Activated naive CD8-positive, alpha-beta T cell treated with anti-CD3 and anti-CD28 coated beads, Interleukin-2, amount 50 U/mL, for 24 hours (primary cell): ENCODE measurements at regions not wholly inside any gene's neighbourhood (a gene's known extent, or its start where the extent isn't known, plus 50 kb on each side); places are given as distances from the start of the nearest gene placed in this dataset.

ENCODE experiments used
- ATAC-seq: fragments of 150-1000 bp; cut with Tn5 transposase; one replicate; pipeline ENCODE4 v1.10.0; 2021
- DNase-seq: peaks from one replicate; pipeline ENCODE4 v3.0.0; 2021
- H3K27ac Mint-ChIP-seq: one replicate; pipeline ENCODE4 v1.8.0; 2021; ENCODE audit warnings: mild to moderate bottlenecking, mixed read lengths
- H3K27me3 Mint-ChIP-seq: one replicate; pipeline ENCODE4 v1.8.0; 2021; ENCODE audit warnings: mixed read lengths
- H3K36me3 Mint-ChIP-seq: one replicate; pipeline ENCODE4 v1.8.0; 2021; ENCODE audit warnings: low read depth, mixed read lengths
- H3K4me1 Mint-ChIP-seq: one replicate; pipeline ENCODE4 v1.8.0; 2021; ENCODE audit warnings: mixed read lengths
- H3K4me3 Mint-ChIP-seq: one replicate; pipeline ENCODE4 v1.8.0; 2021; ENCODE audit warnings: mild to moderate bottlenecking, moderate library complexity, mixed read lengths
- H3K9me3 Mint-ChIP-seq: one replicate; pipeline ENCODE4 v1.8.0; 2021; ENCODE audit warnings: mixed read lengths

DNA sequence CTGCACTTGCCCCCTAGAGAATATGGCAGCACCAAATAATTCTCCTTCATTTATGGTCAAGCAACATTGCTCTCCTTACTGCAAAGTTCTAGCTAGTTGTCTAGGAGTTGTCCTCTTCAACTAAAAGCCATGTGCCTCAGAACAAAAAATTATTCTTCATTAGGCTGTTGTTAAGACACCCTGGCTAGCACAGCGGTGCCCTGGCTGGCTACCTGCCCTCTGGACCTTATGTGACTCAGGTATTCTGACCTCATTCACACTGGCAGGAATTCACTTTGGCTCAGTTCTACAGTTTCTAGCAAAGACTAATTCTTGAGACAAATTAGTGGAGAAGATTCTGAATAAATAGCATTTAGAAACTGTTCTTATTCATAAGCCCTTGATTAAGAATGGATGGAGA is 224.4 kb upstream of the KRR1 start:
- Mint-ChIP-seq H3K27me3 (peaks cover 3% of the 10 kb centered on the region), H3K36me3 (no peaks in the 10 kb centered on the region), H3K4me1 (peaks cover 34% of the 10 kb centered on the region), H3K9me3 (no peaks in the 10 kb centered on the region), H3K27ac (no peak overlapping the region), H3K4me3 (no peak overlapping the region)
- DNase-seq (no peak), ATAC-seq (no peak)

DNA sequence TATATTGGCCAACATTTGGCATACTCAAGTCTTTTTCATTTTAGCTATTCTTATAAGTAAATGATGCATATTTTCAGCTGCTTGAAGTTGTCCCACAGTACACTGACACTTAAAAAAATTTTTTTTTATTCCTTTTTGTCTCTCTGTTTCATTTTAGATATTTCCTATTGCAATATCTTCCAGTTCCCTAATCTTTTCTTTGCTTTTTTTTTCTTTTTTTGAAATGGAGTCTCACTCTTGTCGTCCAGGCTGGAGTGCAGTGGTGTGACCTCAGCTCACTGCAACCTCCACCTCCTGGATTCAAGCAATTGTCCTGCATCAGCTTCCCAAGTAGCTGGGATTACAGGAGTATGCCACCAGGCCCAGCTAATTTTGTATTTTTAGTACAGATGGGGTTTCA is 217.4 kb upstream of the KRR1 start:
- H3K4me3 Mint-ChIP-seq, result no peak overlapping the region
- ATAC-seq (no peak), DNase-seq (no peak)
- H3K9me3 Mint-ChIP-seq, result no peaks in the 10 kb centered on the region
- peaks cover 3% of the 10 kb centered on the region for H3K4me1 Mint-ChIP-seq
- H3K27me3 Mint-ChIP-seq, result no peaks in the 10 kb centered on the region
- H3K27ac Mint-ChIP-seq, result no peak overlapping the region
- H3K36me3 Mint-ChIP-seq, result no peaks in the 10 kb centered on the region

DNA sequence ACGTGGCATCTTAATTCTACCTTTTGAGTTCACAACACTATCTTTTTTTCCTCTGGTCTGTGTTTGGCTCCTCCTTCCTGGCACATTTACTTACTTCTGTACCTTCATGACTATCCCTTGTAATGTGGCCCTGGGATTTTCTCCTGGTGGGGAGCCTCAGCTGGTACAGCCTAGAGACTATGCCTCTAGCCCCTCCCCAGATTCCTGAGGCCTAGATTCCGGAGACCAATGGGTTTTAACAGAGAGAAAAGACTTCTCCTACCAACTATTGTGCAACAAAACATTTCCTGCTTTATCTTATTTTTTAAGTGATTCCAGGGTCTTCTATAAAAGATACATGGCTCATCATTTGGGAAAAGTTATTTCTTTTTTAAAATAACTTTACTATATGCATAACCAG is 216.2 kb upstream of the KRR1 start:
- Mint-ChIP-seq H3K4me3 (no peak overlapping the region), H3K36me3 (peaks cover 3% of the 10 kb centered on the region), H3K27ac (no peak overlapping the region), H3K4me1 (peaks cover 15% of the 10 kb centered on the region), H3K27me3 (no peaks in the 10 kb centered on the region), H3K9me3 (no peaks in the 10 kb centered on the region)
- DNase-seq, result no peak
- ATAC-seq, result no peak

DNA sequence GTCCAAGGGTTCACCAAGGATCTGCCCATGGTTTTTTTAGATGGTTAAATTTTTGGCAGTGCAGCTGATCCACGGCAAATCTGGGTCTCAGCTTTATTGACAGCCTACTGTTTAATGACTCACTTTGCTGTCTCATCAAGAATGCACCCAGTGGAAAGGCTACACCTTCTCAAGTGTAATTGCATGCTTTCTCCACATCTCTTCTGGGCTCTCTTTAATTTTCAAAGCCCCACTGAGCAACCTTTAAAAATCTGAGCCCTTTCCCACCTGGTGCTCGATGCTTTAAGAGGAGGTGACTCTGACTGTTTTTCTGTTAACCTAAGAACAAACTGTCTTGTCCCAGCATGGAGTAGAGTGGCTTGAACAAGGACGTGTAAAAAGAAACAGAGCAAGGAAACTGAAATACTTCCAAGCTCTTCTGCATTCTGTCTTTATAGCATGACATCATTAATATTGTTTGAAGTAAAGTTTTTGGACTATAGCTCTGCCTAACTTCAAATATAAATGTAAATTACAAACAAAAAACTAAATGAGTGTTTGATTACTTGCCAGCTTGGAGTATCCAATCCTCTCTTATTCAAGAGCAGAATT is 214.2 kb upstream of the KRR1 start:
- Mint-ChIP-seq H3K4me1 (peaks cover 19% of the 10 kb centered on the region), H3K4me3 (no peak overlapping the region), H3K9me3 (no peaks in the 10 kb centered on the region), H3K27me3 (no peaks in the 10 kb centered on the region), H3K27ac (no peak overlapping the region), H3K36me3 (peaks cover 3% of the 10 kb centered on the region)
- no peak for DNase-seq
- ATAC-seq, result no peak

DNA sequence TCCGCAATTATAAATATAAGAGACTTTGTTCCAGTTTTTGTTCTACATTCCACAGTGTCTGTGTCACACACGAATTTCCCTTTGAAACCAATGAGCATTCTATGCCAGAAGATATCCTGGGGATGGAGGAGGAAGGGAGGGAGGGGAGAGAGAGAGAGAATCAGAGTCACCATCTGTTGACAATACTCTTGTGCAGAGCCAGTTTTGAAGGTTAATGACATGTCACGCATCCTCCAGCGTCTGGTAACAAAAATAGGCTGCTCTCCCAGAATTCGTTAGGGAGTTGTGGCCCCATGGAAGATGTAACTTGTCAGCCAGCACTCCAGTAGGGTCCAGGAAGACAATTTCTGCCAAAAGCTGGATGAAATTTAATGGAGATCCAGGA is 213.5 kb upstream of the KRR1 start:
- H3K4me1 Mint-ChIP-seq, result peaks cover 19% of the 10 kb centered on the region
- H3K27me3 Mint-ChIP-seq, result no peaks in the 10 kb centered on the region
- H3K27ac Mint-ChIP-seq, result no peak overlapping the region
- H3K36me3 Mint-ChIP-seq, result peaks cover 3% of the 10 kb centered on the region
- no peak for DNase-seq
- no peak for ATAC-seq
- H3K9me3 Mint-ChIP-seq, result no peaks in the 10 kb centered on the region
- no peak overlapping the region for H3K4me3 Mint-ChIP-seq

DNA sequence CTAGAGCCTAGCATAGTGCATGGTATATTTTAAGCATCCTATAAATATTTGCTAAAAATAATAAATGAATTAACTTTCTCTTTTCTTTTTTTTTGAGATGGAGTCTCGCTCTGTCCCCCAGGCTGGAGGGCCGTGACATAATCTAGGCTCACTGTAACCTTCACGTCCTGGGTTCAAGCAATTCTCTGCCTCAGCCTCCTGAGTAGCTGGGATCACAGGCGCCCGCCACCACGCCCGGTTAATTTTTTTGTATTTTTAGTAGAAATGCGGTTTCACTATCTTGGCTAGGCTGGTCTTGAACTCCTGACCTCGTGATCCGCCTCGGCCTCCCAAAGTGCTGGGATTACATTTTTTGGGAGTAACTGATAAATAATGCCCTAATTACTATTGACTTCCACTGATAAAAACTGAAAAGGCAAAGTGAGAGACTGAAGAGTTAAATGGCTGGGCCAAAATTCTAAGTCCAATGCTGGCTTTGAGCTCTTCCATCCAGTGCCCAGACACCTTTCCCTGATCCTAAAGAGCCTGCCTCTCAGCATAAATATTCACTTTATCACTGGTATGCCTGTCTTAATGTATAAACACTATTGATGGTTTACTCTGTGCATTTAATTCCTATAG is 213.0 kb upstream of the KRR1 start:
- Mint-ChIP-seq H3K9me3 (no peaks in the 10 kb centered on the region), H3K27me3 (no peaks in the 10 kb centered on the region), H3K36me3 (peaks cover 3% of the 10 kb centered on the region), H3K27ac (no peak overlapping the region), H3K4me1 (peaks cover 19% of the 10 kb centered on the region), H3K4me3 (no peak overlapping the region)
- ATAC-seq (no peak), DNase-seq (no peak)

DNA sequence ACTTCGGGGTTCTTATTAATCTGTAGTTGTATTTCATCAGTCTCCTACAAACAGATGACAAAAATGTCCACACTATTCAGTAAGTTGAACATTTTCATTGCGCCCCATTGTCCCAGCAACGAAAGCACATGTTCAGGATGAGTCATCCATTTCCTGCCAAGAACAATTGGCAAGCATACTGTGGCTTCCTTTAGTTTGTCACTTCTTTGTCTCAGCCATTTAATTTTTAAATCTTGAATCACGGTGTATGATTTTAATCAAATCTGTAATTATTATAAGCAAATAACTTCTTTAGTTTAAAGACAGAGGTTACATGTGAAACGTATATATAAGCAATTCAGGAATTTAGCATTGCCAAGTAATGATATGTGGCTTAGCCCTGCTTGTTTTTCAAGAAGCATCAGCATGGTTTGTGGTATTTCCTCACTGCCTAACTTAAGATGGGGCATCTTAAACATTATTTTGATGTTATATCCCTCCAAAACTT is 211.3 kb upstream of the KRR1 start:
- Mint-ChIP-seq H3K36me3 (peaks cover 3% of the 10 kb centered on the region), H3K4me1 (peaks cover 19% of the 10 kb centered on the region), H3K27me3 (no peaks in the 10 kb centered on the region), H3K27ac (peak overlapping the region; percentile 77), H3K4me3 (no peak overlapping the region), H3K9me3 (no peaks in the 10 kb centered on the region)
- DNase-seq (no peak), ATAC-seq (peak; percentile 82)

DNA sequence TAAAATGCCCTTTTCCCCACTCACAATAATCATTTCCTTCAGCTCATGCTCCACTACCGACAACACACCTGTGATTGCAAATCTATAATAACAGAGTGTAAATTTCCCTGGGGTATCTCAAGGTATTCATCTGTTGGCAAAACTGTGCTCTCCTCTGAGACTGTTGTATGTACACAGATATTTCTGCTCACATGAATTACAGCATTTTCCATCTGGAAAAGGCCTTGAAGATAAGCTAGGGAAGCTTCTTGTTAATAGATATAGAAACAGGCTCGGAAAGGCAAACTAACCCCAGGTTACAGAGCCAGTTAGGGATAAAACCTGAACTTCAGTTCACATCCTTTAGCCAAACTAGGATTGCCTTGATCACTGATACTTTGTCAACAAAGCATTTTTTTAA is 210.4 kb upstream of the KRR1 start:
- Mint-ChIP-seq H3K4me1 (peaks cover 19% of the 10 kb centered on the region), H3K27ac (no peak overlapping the region), H3K27me3 (no peaks in the 10 kb centered on the region), H3K4me3 (no peak overlapping the region), H3K9me3 (no peaks in the 10 kb centered on the region), H3K36me3 (peaks cover 3% of the 10 kb centered on the region)
- DNase-seq, result no peak
- ATAC-seq, result no peak

DNA sequence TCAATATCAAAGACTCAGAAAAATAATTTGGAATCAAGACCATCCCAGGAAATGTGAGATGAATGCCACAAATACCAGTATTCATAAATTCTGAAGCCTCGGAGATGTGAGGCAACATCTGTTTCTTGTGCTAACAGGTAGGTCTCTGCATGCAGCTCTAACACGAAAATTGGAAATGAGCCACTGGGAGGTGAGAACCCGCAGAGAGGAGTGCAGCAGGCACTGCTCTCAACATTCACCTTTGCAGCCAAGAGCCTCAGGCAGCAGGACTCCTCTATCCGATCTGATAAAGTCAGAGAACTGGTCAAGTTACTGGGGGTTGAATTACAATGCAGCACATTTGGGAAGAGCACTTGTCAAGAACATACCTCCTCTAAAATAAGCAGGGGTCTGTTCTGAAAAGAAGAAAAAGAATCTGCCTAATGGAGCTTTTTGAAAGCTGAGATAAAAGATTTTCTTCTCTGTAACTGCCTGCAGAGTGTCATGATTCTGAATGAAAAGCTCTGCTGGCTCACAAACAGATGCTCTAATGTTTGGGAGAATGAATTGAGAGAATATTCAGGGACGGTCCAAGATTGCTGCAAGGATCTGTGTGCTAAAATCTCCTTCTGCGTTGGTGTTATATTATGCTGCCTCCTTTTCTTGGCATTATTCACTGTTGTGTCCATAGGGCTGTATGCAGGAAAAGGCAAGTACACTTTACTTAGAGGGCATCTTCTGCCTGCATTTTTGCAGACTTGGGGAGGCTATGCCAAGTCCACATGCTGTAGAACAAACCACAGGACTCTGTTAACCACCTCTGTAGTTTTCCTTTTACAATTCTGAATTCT is 209.6 kb upstream of the KRR1 start:
- no peaks in the 10 kb centered on the region for H3K27me3 Mint-ChIP-seq
- H3K36me3 Mint-ChIP-seq, result peaks cover 3% of the 10 kb centered on the region
- H3K27ac Mint-ChIP-seq, result no peak overlapping the region
- no peaks in the 10 kb centered on the region for H3K9me3 Mint-ChIP-seq
- peaks cover 19% of the 10 kb centered on the region for H3K4me1 Mint-ChIP-seq
- no peak for ATAC-seq
- H3K4me3 Mint-ChIP-seq, result no peak overlapping the region
- DNase-seq, result no peak

DNA sequence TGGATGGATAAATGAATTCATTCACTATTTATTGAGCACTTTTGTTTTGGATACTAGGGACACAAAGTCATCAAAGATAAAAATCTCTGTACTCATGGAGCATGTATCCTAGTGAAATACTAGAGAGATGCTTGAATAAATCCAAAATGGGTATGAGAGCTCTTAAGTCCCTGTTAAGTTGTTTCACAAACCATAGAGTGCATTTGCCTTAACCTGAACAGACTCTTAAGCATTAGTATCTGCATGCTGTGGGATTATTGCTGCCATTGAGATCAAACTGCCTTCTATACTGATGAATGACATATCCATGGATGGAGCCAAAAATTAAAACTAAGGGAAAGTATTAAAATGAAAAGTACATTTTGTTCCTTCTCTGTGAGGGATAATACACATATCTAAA is 206.5 kb upstream of the KRR1 start:
- Mint-ChIP-seq H3K4me1 (peaks cover 20% of the 10 kb centered on the region), H3K27me3 (peaks cover 2% of the 10 kb centered on the region), H3K27ac (no peak overlapping the region), H3K9me3 (no peaks in the 10 kb centered on the region), H3K36me3 (no peaks in the 10 kb centered on the region), H3K4me3 (no peak overlapping the region)
- ATAC-seq (no peak), DNase-seq (no peak)

DNA sequence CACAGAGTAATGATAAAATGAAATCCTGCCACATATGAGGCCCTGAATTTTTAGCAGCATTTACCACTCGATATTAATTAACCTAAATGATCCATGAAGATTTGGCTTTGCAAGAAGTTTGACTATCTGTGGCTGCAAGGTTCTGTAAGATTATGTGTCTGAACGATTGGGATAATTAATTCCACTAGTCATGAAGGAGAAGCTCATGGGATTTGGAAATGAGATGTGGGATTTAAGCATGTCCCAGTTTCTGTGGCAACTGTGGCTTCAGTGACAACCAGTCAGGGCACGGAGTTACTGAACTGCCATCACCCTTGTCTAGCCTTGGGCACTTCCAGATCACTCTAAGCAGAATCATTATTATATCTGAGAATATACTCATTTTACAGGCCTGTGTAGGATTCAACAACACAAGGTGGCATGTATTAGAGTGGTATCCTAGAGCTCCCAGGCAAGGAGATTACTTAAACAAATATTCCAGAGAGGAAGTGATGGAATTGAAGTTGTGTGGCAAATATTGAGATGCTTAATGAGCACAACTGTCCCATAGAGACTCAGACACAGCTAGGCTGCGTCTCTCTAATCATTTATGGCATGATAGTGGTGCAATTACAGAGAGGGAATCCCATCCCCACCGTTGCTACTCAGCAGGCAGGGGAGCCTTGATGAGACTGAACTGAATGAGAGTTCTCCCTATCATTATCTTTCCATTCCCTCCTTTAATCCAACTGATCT is 205.0 kb upstream of the KRR1 start:
- H3K27ac Mint-ChIP-seq, result no peak overlapping the region
- no peak overlapping the region for H3K4me3 Mint-ChIP-seq
- ATAC-seq (no peak), DNase-seq (no peak)
- H3K36me3 Mint-ChIP-seq, result no peaks in the 10 kb centered on the region
- H3K9me3 Mint-ChIP-seq, result no peaks in the 10 kb centered on the region
- H3K27me3 Mint-ChIP-seq, result peaks cover 2% of the 10 kb centered on the region
- H3K4me1 Mint-ChIP-seq, result peaks cover 17% of the 10 kb centered on the region

DNA sequence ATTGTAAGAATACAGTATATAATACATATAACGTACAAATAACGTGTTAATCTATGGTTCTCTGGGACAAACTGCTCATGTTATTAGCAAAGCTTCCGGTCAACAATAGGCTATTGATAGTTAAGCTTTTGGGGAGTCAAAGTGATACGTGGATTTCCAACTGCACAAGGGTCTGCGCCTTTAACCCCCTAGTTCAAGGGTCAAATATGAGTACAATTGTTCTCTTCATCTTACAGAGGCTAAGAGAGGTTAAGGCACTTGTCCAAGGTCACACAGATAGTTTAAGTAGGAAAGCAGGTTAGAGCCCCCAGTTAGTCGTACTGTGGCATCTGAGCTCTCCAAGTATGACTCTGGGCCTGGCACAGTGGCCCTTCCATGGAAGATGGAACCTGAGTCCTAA is 204.3 kb upstream of the KRR1 start:
- H3K27me3 Mint-ChIP-seq, result peaks cover 2% of the 10 kb centered on the region
- ATAC-seq (no peak), DNase-seq (no peak)
- no peaks in the 10 kb centered on the region for H3K36me3 Mint-ChIP-seq
- no peak overlapping the region for H3K4me3 Mint-ChIP-seq
- peaks cover 17% of the 10 kb centered on the region for H3K4me1 Mint-ChIP-seq
- H3K9me3 Mint-ChIP-seq, result no peaks in the 10 kb centered on the region
- H3K27ac Mint-ChIP-seq, result no peak overlapping the region

DNA sequence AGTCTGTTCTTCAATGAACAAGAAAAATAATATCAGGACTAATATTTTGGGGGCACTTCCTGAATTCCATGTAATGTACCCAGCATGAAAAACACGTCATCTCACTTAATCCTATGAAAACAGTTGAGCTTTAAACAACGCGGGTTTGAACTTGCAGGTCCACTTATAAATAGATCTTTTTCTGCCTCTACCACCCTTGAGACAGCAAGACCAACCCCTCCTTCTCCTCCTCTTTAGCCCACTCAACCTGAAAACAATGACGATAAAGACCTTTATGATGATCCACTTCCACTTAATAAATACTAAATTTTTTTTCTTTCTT is 203.9 kb upstream of the KRR1 start:
- H3K4me3 Mint-ChIP-seq, result no peak overlapping the region
- no peaks in the 10 kb centered on the region for H3K9me3 Mint-ChIP-seq
- H3K27ac Mint-ChIP-seq, result no peak overlapping the region
- H3K4me1 Mint-ChIP-seq, result peaks cover 17% of the 10 kb centered on the region
- ATAC-seq (no peak), DNase-seq (no peak)
- no peaks in the 10 kb centered on the region for H3K36me3 Mint-ChIP-seq
- H3K27me3 Mint-ChIP-seq, result peaks cover 2% of the 10 kb centered on the region

DNA sequence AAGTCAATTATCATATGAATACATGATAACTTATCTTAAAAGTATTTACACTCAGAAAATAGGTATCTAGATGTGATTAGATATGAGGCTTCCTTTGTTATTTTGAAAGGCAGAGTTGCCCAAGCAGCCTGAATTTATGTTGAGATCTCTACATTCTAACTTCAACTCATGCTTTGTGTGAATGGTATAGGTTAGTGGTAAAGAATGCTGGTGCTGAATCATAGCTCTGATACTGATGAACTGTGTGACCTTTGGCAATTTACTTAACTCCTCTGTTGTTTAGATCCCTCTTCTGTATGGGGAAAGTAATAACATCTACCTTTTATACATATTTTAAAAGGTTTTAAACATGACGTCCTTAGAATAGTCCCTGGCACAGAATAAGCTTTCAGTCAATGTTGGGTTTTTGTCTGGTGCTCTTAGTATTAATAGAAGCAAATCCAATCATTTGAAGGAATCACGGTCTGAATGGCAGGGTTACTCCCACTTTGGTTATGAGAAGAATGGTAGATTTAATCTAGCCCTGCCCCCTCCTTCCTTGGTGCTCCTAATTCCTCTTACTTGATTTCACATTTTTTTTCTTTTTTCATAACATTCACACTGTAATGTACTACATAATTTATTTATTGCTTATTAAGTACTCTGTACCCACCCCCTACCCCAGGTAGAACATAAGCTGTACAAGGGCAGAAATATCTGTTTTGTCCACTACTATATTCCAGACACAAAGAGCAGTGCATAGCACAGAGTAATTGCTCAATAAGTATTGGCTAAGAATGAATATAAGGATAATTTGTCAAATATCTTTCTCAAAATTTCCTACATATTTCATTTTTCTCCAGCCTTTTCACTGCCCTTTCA is 203.3 kb upstream of the KRR1 start:
- peaks cover 2% of the 10 kb centered on the region for H3K27me3 Mint-ChIP-seq
- no peak overlapping the region for H3K27ac Mint-ChIP-seq
- ATAC-seq (peak; percentile 75), DNase-seq (no peak)
- H3K4me3 Mint-ChIP-seq, result no peak overlapping the region
- no peaks in the 10 kb centered on the region for H3K36me3 Mint-ChIP-seq
- H3K4me1 Mint-ChIP-seq, result peaks cover 17% of the 10 kb centered on the region
- no peaks in the 10 kb centered on the region for H3K9me3 Mint-ChIP-seq
